SK-N-SH (cell line): ENCODE measurements at regions not wholly inside any gene's neighbourhood (a gene's known extent, or its start where the extent isn't known, plus 50 kb on each side); places are given as distances from the start of the nearest gene placed in this dataset.

ENCODE experiments used
- CTCF ChIP-seq: fragments of 200-600 bp; sonication (generic); IDR thresholded peaks from 2 replicates; pipeline ENCODE4 v1.6.1; 2017; ENCODE audit warnings: antibody characterized with exemption, mild to moderate bottlenecking, moderate library complexity
- EP300 ChIP-seq, 2 experiments: IDR thresholded peaks; 2 replicates each; pipeline versions ENCODE4 v1.4.0 to v1.6.1; 2012; ENCODE audit warnings: borderline replicate concordance in 1 of 2, low read depth in 1 of 2, low read length in 1 of 2
- TAF1 ChIP-seq: IDR thresholded peaks from 2 replicates; pipeline ENCODE4 v1.6.1; 2012; ENCODE audit warnings: low read depth, mild to moderate bottlenecking, low read length, moderate library complexity, borderline replicate concordance

GRCh38 chr22:47878460-47878859 is 1116.0 kb downstream of the TBC1D22A start:
- no peak for TF ChIP-seq CTCF
- TF ChIP-seq EP300 (IDR thresholded peaks at IDR 0.05; ENCODE audit: borderline replicate concordance in 1 of 2, low read depth in 1 of 2, low read length in 1 of 2) = no peak
- TF ChIP-seq TAF1 = no peak
